Mesenchymal stem cell (in vitro differentiated cells and primary cell): ENCODE measurements at regions not wholly inside any gene's neighbourhood (a gene's known extent, or its start where the extent isn't known, plus 50 kb on each side); places are given as distances from the start of the nearest gene placed in this dataset. TPM values are rescaled to one million over a fixed set of nuclear protein-coding genes. Genes with fewer than 3 reads are reported as not detected.

Experiments
- DNase-seq: peaks from one replicate; pipeline ENCODE4 v3.0.0-alpha.2; 2013
- H2AFZ ChIP-seq: one replicate; pipeline ENCODE4 v1.6.1; 2013; ENCODE audit warnings: low read depth, mild to moderate bottlenecking, control low read depth, inconsistent platforms, low read length, moderate library complexity
- H2AK5ac ChIP-seq: 2 replicates; pipeline ENCODE4 v1.6.1; 2013; ENCODE audit warnings: low read length, moderate library complexity, mild to moderate bottlenecking, inconsistent platforms; ENCODE audit not compliant: severe bottlenecking
- H2BK120ac ChIP-seq: one replicate; pipeline ENCODE4 v1.6.1; 2013; ENCODE audit warnings: low read depth, mild to moderate bottlenecking, inconsistent platforms, low read length, moderate library complexity
- H2BK12ac ChIP-seq, 2 experiments: one replicate each; pipeline ENCODE4 v1.6.1; 2013; ENCODE audit warnings: inconsistent platforms in 2 of 2, low read length in 2 of 2, mild to moderate bottlenecking in 2 of 2, moderate library complexity in 2 of 2, control low read depth in 1 of 2
- H2BK15ac ChIP-seq: one replicate; pipeline ENCODE4 v1.6.1; 2013; ENCODE audit warnings: mild to moderate bottlenecking, low read depth, inconsistent platforms; ENCODE audit not compliant: poor library complexity, severe bottlenecking
- H2BK5ac ChIP-seq: 2 replicates; pipeline ENCODE4 v1.6.1; 2013; ENCODE audit warnings: low read depth, mild to moderate bottlenecking, low read length, control low read depth, inconsistent platforms; ENCODE audit not compliant: poor library complexity, severe bottlenecking
- H3K14ac ChIP-seq, 2 experiments: one replicate each; pipeline ENCODE4 v1.6.1; 2013; ENCODE audit warnings: inconsistent platforms in 2 of 2, low read length in 2 of 2, control low read depth in 1 of 2, mild to moderate bottlenecking in 1 of 2, moderate library complexity in 1 of 2
- H3K18ac ChIP-seq, 2 experiments: one replicate each; pipeline ENCODE4 v1.6.1; 2013; ENCODE audit warnings: inconsistent platforms in 2 of 2, low read length in 2 of 2, control low read depth in 1 of 2, low read depth in 1 of 2, mild to moderate bottlenecking in 1 of 2
- H3K23ac ChIP-seq, 2 experiments: one replicate each; pipeline ENCODE4 v1.6.1; 2013; ENCODE audit warnings: inconsistent platforms in 2 of 2, low read length in 2 of 2, mild to moderate bottlenecking in 2 of 2, moderate library complexity in 2 of 2, control low read depth in 1 of 2
- H3K27ac ChIP-seq: 2 replicates; pipeline ENCODE4 v1.5.1; 2013; ENCODE audit warnings: mild to moderate bottlenecking, moderate library complexity, low read length, control low read depth, inconsistent platforms; ENCODE audit not compliant: poor library complexity, severe bottlenecking
- H3K27me3 ChIP-seq, 2 experiments: 2 replicates each; pipeline versions ENCODE4 v1.6.1 to v1.7.0; 2013; ENCODE audit warnings: low read length in 2 of 2, mild to moderate bottlenecking in 2 of 2, moderate library complexity in 2 of 2, control low read depth in 1 of 2, inconsistent platforms in 1 of 2; ENCODE audit not compliant: control insufficient read depth in 1 of 2, insufficient read depth in 1 of 2
- H3K36me3 ChIP-seq, 2 experiments: 2 replicates each; pipeline versions ENCODE4 v1.6.1 to v1.7.0; 2013; ENCODE audit warnings: low read length in 2 of 2, control low read depth in 1 of 2, inconsistent platforms in 1 of 2, low read depth in 1 of 2, mild to moderate bottlenecking in 1 of 2; ENCODE audit not compliant: insufficient read depth in 2 of 2, control insufficient read depth in 1 of 2
- H3K4ac ChIP-seq, 2 experiments: one replicate each; pipeline ENCODE4 v1.6.1; 2013; ENCODE audit warnings: inconsistent platforms in 2 of 2, low read length in 2 of 2, mild to moderate bottlenecking in 2 of 2, moderate library complexity in 2 of 2, control low read depth in 1 of 2, low read depth in 1 of 2
- H3K4me1 ChIP-seq: 2 replicates; pipeline ENCODE4 v1.6.1; 2013; ENCODE audit warnings: low read depth, low read length, control low read depth; ENCODE audit not compliant: control insufficient read depth, insufficient read depth
- H3K4me2 ChIP-seq: 2 replicates; pipeline ENCODE4 v1.6.1; 2013; ENCODE audit warnings: low read length, mild to moderate bottlenecking, inconsistent platforms; ENCODE audit not compliant: poor library complexity, severe bottlenecking
- H3K4me3 ChIP-seq, 2 experiments: 2 replicates each; pipeline versions ENCODE4 v1.5.1 to v1.7.0; 2013; ENCODE audit warnings: low read length in 2 of 2, mild to moderate bottlenecking in 2 of 2, control low read depth in 1 of 2, low read depth in 1 of 2; ENCODE audit not compliant: insufficient read depth in 1 of 2
- H3K79me1 ChIP-seq: replicated peaks from 2 replicates; pipeline ENCODE4 v1.6.1; 2013; ENCODE audit warnings: mild to moderate bottlenecking, control low read depth, low read length, inconsistent platforms; ENCODE audit not compliant: poor library complexity, severe bottlenecking
- H3K9ac ChIP-seq: 2 replicates; pipeline ENCODE4 v1.7.0; 2013; ENCODE audit warnings: mild to moderate bottlenecking, low read length, moderate library complexity
- H3K9me3 ChIP-seq: 2 replicates; pipeline ENCODE4 v1.7.0; 2013; ENCODE audit warnings: mild to moderate bottlenecking, low read length; ENCODE audit not compliant: control insufficient read depth
- H4K8ac ChIP-seq: one replicate; pipeline ENCODE4 v1.6.1; 2013; ENCODE audit warnings: inconsistent platforms, mild to moderate bottlenecking, low read length, moderate library complexity
- H4K91ac ChIP-seq: one replicate; pipeline ENCODE4 v1.6.1; 2013; ENCODE audit warnings: mild to moderate bottlenecking, low read length, inconsistent platforms
- WGBS: methylation state at CpG from one replicate; pipeline ENCODE4 v1.1.7; 2013; ENCODE audit warnings: mixed read lengths; 5-methylcytosine and 5-hydroxymethylcytosine counted together
- small RNA-seq: library from polyadenylated mRNA; stranded (forward); fragments of <200 nt; extraction: miRNeasy Mini kit (QIAGEN cat#:217004); gene quantifications from one replicate; pipeline ENCODE3, GENCODE V24; 2013; ENCODE audit warnings: low read depth

DNA sequence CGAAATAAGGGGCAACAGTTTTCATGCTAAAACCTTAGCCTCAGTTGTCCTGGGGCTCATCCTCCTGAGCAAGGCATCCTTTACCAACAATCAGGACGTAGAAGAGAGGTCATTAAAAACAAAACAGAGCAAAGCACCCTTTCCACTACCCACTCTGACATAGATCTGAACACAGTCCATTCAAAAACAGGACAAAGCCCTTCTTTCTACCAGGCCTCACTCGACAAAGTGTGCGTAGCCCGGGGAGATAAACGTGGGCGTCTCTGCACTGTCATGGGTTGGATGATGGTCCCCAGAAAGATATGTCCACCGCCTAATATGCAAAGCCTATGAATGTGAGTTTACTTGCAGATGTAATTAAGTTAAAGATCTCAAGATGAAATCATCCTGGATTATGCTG, 60.6 kb upstream of the TAS2R1 start:
- Histone ChIP-seq H3K27ac (no peak overlapping the region), H3K18ac (no peak overlapping the region), H3K14ac (no peak overlapping the region), H4K8ac (no peak overlapping the region), H2BK5ac (no peak overlapping the region), H2BK12ac (no peak overlapping the region), H3K23ac (no peak overlapping the region), H2BK120ac (no peak overlapping the region), H3K9me3 (no peaks in the 10 kb centered on the region), H3K4me1 (peaks cover under 1% of the 10 kb centered on the region), H3K79me1 (no peaks in the 10 kb centered on the region), H2AFZ (no peak overlapping the region), H3K36me3 (no peaks in the 10 kb centered on the region), H3K9ac (no peak overlapping the region), H3K4me2 (no peak overlapping the region), H3K27me3 (no peaks in the 10 kb centered on the region), H2AK5ac (no peak overlapping the region), H4K91ac (no peak overlapping the region), H3K4ac (no peak overlapping the region), H3K4me3 (no peak overlapping the region), H2BK15ac (no peak overlapping the region)
- 90% methylated on average over 8 of the region's 8 CpGs for WGBS
- DNase-seq: no peak

DNA sequence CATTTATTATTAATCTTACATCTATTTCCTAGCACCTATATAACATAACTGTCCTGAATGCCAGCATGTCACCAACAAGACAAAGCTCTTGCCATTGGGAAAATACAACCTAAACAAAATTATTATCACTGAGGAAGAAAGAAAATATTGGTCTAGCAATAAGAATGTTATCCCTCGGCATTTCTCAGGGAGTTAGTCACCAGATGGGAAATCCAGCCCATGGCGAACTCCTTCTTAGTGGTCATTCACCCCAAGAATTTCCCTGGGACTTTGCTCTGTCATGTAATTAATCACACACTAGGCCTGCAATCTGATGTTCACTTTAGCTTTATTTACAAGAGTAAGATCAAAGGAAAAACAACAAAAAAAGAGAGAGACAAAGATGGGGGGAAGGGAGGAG, 56.1 kb upstream of the TAS2R1 start:
- Histone ChIP-seq H3K4me2 (no peak overlapping the region), H3K9ac (no peak overlapping the region), H3K27ac (no peak overlapping the region), H2AK5ac (no peak overlapping the region), H2BK120ac (no peak overlapping the region), H3K9me3 (no peaks in the 10 kb centered on the region), H4K91ac (no peak overlapping the region), H2BK5ac (no peak overlapping the region), H4K8ac (no peak overlapping the region), H3K23ac (no peak overlapping the region), H3K4me1 (peaks cover 1% of the 10 kb centered on the region), H2BK12ac (no peak overlapping the region), H3K4ac (no peak overlapping the region), H2AFZ (no peak overlapping the region), H3K18ac (no peak overlapping the region), H3K27me3 (no peaks in the 10 kb centered on the region), H3K14ac (no peak overlapping the region), H2BK15ac (no peak overlapping the region), H3K4me3 (no peak overlapping the region), H3K36me3 (no peaks in the 10 kb centered on the region), H3K79me1 (no peaks in the 10 kb centered on the region)
- 14% methylated on average over 1 of the region's 2 CpGs for WGBS
- peak; percentile 71 for DNase-seq

DNA sequence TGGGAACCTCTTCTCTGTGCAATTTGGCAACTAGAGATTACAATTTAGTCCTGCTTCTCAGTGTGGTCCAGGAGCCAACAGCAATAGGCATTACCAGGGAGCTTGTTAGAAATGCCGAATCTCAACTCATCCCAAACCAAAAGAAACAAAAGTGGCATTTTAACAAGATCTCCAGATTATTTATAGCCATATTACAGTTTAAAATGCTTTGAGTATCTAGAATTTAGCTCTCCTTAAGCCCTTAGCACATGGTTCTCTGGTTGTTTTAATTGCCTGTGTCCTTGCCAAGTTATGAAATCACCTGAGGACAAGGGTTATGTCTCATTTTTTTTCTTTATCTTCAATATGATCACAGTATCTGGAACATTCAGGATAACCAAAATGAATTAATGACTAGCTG, 51.6 kb upstream of the TAS2R1 start:
- H2BK5ac ChIP-seq: no peak overlapping the region
- H3K27ac ChIP-seq: no peak overlapping the region
- no peak overlapping the region for H2BK120ac ChIP-seq
- no peaks in the 10 kb centered on the region for H3K27me3 ChIP-seq
- H3K4me2 ChIP-seq: no peak overlapping the region
- H3K9ac ChIP-seq: no peak overlapping the region
- no peak overlapping the region for H2AK5ac ChIP-seq
- no peak overlapping the region for H2BK12ac ChIP-seq
- H4K8ac ChIP-seq: no peak overlapping the region
- no peak overlapping the region for H3K4ac ChIP-seq
- no peak overlapping the region for H3K4me3 ChIP-seq
- H3K36me3 ChIP-seq: no peaks in the 10 kb centered on the region
- no peak overlapping the region for H3K23ac ChIP-seq
- no peaks in the 10 kb centered on the region for H3K79me1 ChIP-seq
- no peak overlapping the region for H4K91ac ChIP-seq
- DNase-seq: no peak
- no peak overlapping the region for H3K18ac ChIP-seq
- H3K4me1 ChIP-seq: peaks cover 1% of the 10 kb centered on the region
- no peaks in the 10 kb centered on the region for H3K9me3 ChIP-seq
- 100% methylated on average over 1 of the region's 1 CpG for WGBS
- no peak overlapping the region for H3K14ac ChIP-seq
- no peak overlapping the region for H2AFZ ChIP-seq
- H2BK15ac ChIP-seq: no peak overlapping the region

Small RNA genes lying in the stretch of these regions (small RNA-seq; reads per million reads assigned to genes)
- gene AC034229.5: not detected
- gene AC034229.6: not detected
- not detected for gene AC091905.3
- gene AC091905.4: not detected
- not detected for gene RNA5SP177
